Right renal cortex interstitium (tissue), 3 donors: ENCODE measurements at regions not wholly inside any gene's neighbourhood (a gene's known extent, or its start where the extent isn't known, plus 50 kb on each side); places are given as distances from the start of the nearest gene placed in this dataset.
"Not testable (repeated sequence)": the region's sequence is repeated elsewhere in the genome, so short reads cannot be mapped to it uniquely, and the experiment has no call there.

Source experiments
- DNase-seq, 3 donors: peaks; one replicate each; pipeline ENCODE4 v3.0.0-alpha.2; 2013; ENCODE audit warnings: low read depth in 3 of 3, low spot score in 2 of 3

GRCh38 chr16:26382586-26382985 lies 684.1 kb upstream of the C16orf82 start:
- DNase-seq, result no peak

GRCh38 chr16:26386096-26386495 lies 680.6 kb upstream of the C16orf82 start:
- DNase-seq, result no peak

- DNase-seq, result no peak
Observed at GRCh38 chr16:26391833-26392232, 674.9 kb upstream of the C16orf82 start.

GRCh38 chr16:26394409-26394808 lies 672.3 kb upstream of the C16orf82 start:
- DNase-seq, result no peak

- DNase-seq, result no peak
Observed at GRCh38 chr16:26395700-26396099, 671.0 kb upstream of the C16orf82 start.

- DNase-seq, result peak in 2 of 3 donors; percentile 4 to 6
Observed at GRCh38 chr16:26396511-26397235, 670.1 kb upstream of the C16orf82 start.

- no peak for DNase-seq
Observed at GRCh38 chr16:26413780-26414179, 652.9 kb upstream of the C16orf82 start.

- DNase-seq, result not testable (repeated sequence)
Observed at GRCh38 chr16:26419458-26419857, 647.3 kb upstream of the C16orf82 start.

- DNase-seq, result no peak
Observed at GRCh38 chr16:26430618-26431017, 636.1 kb upstream of the C16orf82 start.

- no peak for DNase-seq
Observed at GRCh38 chr16:26433807-26434206, 632.9 kb upstream of the C16orf82 start.

- no peak for DNase-seq
Observed at GRCh38 chr16:26441178-26441577, 625.5 kb upstream of the C16orf82 start.

- DNase-seq, result no peak
Observed at GRCh38 chr16:26442321-26442720, 624.4 kb upstream of the C16orf82 start.

- DNase-seq, result no peak
Observed at GRCh38 chr16:26447570-26447969, 619.2 kb upstream of the C16orf82 start.

- DNase-seq, result no peak
Observed at GRCh38 chr16:26453215-26453614, 613.5 kb upstream of the C16orf82 start.

GRCh38 chr16:26454102-26454501 lies 612.6 kb upstream of the C16orf82 start:
- DNase-seq, result no peak

- no peak for DNase-seq
Observed at GRCh38 chr16:26456074-26456473, 610.7 kb upstream of the C16orf82 start.

- DNase-seq, result no peak
Observed at GRCh38 chr16:26457095-26457494, 609.6 kb upstream of the C16orf82 start.

- no peak for DNase-seq
Observed at GRCh38 chr16:26457882-26458281, 608.8 kb upstream of the C16orf82 start.

GRCh38 chr16:26464576-26465266 lies 602.0 kb upstream of the C16orf82 start:
- no peak for DNase-seq

- not testable (repeated sequence) for DNase-seq
Observed at GRCh38 chr16:26474405-26474804, 592.3 kb upstream of the C16orf82 start.

- no peak for DNase-seq
Observed at GRCh38 chr16:26475596-26475995, 591.1 kb upstream of the C16orf82 start.

- DNase-seq, result no peak
Observed at GRCh38 chr16:26491101-26491670, 575.5 kb upstream of the C16orf82 start.
